H9 (cell line): ENCODE measurements at regions not wholly inside any gene's neighbourhood (a gene's known extent, or its start where the extent isn't known, plus 50 kb on each side); places are given as distances from the start of the nearest gene placed in this dataset.

Experiments used
- DNase-seq: peaks from one replicate; pipeline ENCODE4 v3.0.0-alpha.2; 2017
- H2AFZ ChIP-seq: one replicate; pipeline ENCODE4 v1.6.1; 2013; ENCODE audit warnings: mild to moderate bottlenecking, low read length, control low read depth, moderate library complexity
- H2AK5ac ChIP-seq: 2 replicates; pipeline ENCODE4 v1.6.1; 2013; ENCODE audit warnings: low read length, control low read depth, mixed read lengths; ENCODE audit not compliant: insufficient read length
- H2BK120ac ChIP-seq: one replicate; pipeline ENCODE4 v1.6.1; 2013; ENCODE audit warnings: low read depth, mild to moderate bottlenecking, low read length, control low read depth, inconsistent platforms; ENCODE audit not compliant: poor library complexity, severe bottlenecking
- H2BK12ac ChIP-seq: 2 replicates; pipeline ENCODE4 v1.6.1; 2013; ENCODE audit warnings: low read length, control low read depth, mixed read lengths, low read depth; ENCODE audit not compliant: insufficient read length
- H2BK15ac ChIP-seq: 2 replicates; pipeline ENCODE4 v1.6.1; 2013; ENCODE audit warnings: low read depth, low read length, control low read depth
- H2BK20ac ChIP-seq: one replicate; pipeline ENCODE4 v1.6.1; 2013; ENCODE audit warnings: low read depth, mild to moderate bottlenecking, low read length, control low read depth, inconsistent platforms; ENCODE audit not compliant: poor library complexity, severe bottlenecking
- H2BK5ac ChIP-seq: 2 replicates; pipeline ENCODE4 v1.6.1; 2013; ENCODE audit warnings: low read length, control low read depth, mixed read lengths; ENCODE audit not compliant: insufficient read length
- H3K14ac ChIP-seq: 2 replicates; pipeline ENCODE4 v1.6.1; 2013; ENCODE audit warnings: low read length, control low read depth; ENCODE audit not compliant: insufficient read depth
- H3K18ac ChIP-seq: 2 replicates; pipeline ENCODE4 v1.6.1; 2013; ENCODE audit warnings: low read depth, mild to moderate bottlenecking, mixed read lengths, low read length, control low read depth; ENCODE audit not compliant: insufficient read length
- H3K23ac ChIP-seq: 2 replicates; pipeline ENCODE4 v1.6.1; 2013; ENCODE audit warnings: low read length, control low read depth, mixed read lengths, low read depth; ENCODE audit not compliant: insufficient read length
- H3K23me2 ChIP-seq: 2 replicates; pipeline ENCODE4 v1.6.1; 2013; ENCODE audit warnings: low read depth, mild to moderate bottlenecking, mixed read lengths, low read length, control low read depth; ENCODE audit not compliant: insufficient read length, poor library complexity, severe bottlenecking
- H3K27ac ChIP-seq: 2 replicates; pipeline ENCODE4 v1.5.1; 2013; ENCODE audit warnings: low read length, control low read depth, mixed read lengths, low read depth; ENCODE audit not compliant: insufficient read length
- H3K27me3 ChIP-seq: 2 replicates; pipeline ENCODE4 v1.6.1; 2013; ENCODE audit warnings: low read length, control low read depth, inconsistent platforms; ENCODE audit not compliant: insufficient read depth
- H3K4ac ChIP-seq: 2 replicates; pipeline ENCODE4 v1.6.1; 2013; ENCODE audit warnings: low read depth, mild to moderate bottlenecking, control low read depth, inconsistent platforms, low read length, moderate library complexity
- H3K4me1 ChIP-seq: 2 replicates; pipeline ENCODE4 v1.6.1; 2013; ENCODE audit warnings: low read length, control low read depth, inconsistent platforms; ENCODE audit not compliant: insufficient read depth
- H3K4me2 ChIP-seq: 2 replicates; pipeline ENCODE4 v1.6.1; 2013; ENCODE audit warnings: low read length, control low read depth, mixed read lengths; ENCODE audit not compliant: insufficient read length, insufficient read depth
- H3K56ac ChIP-seq: 2 replicates; pipeline ENCODE4 v1.6.1; 2013; ENCODE audit warnings: low read depth, mild to moderate bottlenecking, mixed read lengths, low read length, control low read depth; ENCODE audit not compliant: insufficient read length
- H3K79me1 ChIP-seq: 2 replicates; pipeline ENCODE4 v1.6.1; 2013; ENCODE audit warnings: low read depth, mild to moderate bottlenecking, moderate library complexity, low read length, control low read depth, inconsistent platforms; ENCODE audit not compliant: insufficient read depth, poor library complexity, severe bottlenecking
- H3K79me2 ChIP-seq: 2 replicates; pipeline ENCODE4 v1.6.1; 2013; ENCODE audit warnings: low read length, control low read depth, inconsistent platforms; ENCODE audit not compliant: insufficient read depth
- H3K9ac ChIP-seq: 2 replicates; pipeline ENCODE4 v1.6.1; 2013; ENCODE audit warnings: low read length, control low read depth, mixed read lengths; ENCODE audit not compliant: insufficient read length; ENCODE audit errors: extremely low read depth
- H3K9me3 ChIP-seq: one replicate; pipeline ENCODE4 v1.6.1; 2013; ENCODE audit warnings: low read depth, low read length, inconsistent platforms; ENCODE audit not compliant: control insufficient read depth
- H3T11ph ChIP-seq: one replicate; pipeline ENCODE4 v1.6.1; 2013; ENCODE audit warnings: mild to moderate bottlenecking, low read length, control low read depth, inconsistent platforms
- H4K20me1 ChIP-seq: one replicate; pipeline ENCODE4 v1.6.1; 2013; ENCODE audit not compliant: control insufficient read depth, insufficient read length, insufficient read depth
- H4K5ac ChIP-seq: 2 replicates; pipeline ENCODE4 v1.6.1; 2013; ENCODE audit warnings: low read depth, mild to moderate bottlenecking, mixed read lengths, low read length, control low read depth; ENCODE audit not compliant: insufficient read length
- H4K8ac ChIP-seq: replicated peaks from 2 replicates; pipeline ENCODE4 v1.6.1; 2013; ENCODE audit warnings: low read length, control low read depth, mixed read lengths, low read depth; ENCODE audit not compliant: insufficient read length
- H4K91ac ChIP-seq: 2 replicates; pipeline ENCODE4 v1.6.1; 2013; ENCODE audit warnings: low read depth, mild to moderate bottlenecking, moderate library complexity, mixed read lengths, low read length, control low read depth; ENCODE audit not compliant: insufficient read length
- H3K27ac Mint-ChIP-seq, 3 experiments: 2 replicates in 2 of 3; 3 replicates in 1 of 3; pipeline ENCODE4 v1.8.0; 2020 to 2021; ENCODE audit warnings: mixed read lengths in 3 of 3, mild to moderate bottlenecking in 1 of 3, moderate library complexity in 1 of 3
- H3K27me3 Mint-ChIP-seq: 2 replicates; pipeline ENCODE4 v1.8.0; 2021; ENCODE audit warnings: low read depth, mild to moderate bottlenecking, moderate library complexity, mixed read lengths
- H3K36me3 Mint-ChIP-seq, 3 experiments: 2 replicates in 2 of 3; 3 replicates in 1 of 3; pipeline ENCODE4 v1.8.0; 2020 to 2021; ENCODE audit warnings: low read depth in 3 of 3, mixed read lengths in 3 of 3; ENCODE audit not compliant: insufficient read depth in 1 of 3
- H3K4me1 Mint-ChIP-seq, 2 experiments: 2 replicates each; pipeline ENCODE4 v1.8.0; 2020; ENCODE audit warnings: mixed read lengths in 2 of 2
- H3K4me3 Mint-ChIP-seq, 2 experiments: 2 replicates in 1 of 2; 3 replicates in 1 of 2; pipeline ENCODE4 v1.8.0; 2020 to 2021; ENCODE audit warnings: mild to moderate bottlenecking in 2 of 2, mixed read lengths in 2 of 2, moderate library complexity in 1 of 2
- H3K9me3 Mint-ChIP-seq, 2 experiments: 2 replicates in 1 of 2; 3 replicates in 1 of 2; pipeline ENCODE4 v1.8.0; 2020; ENCODE audit warnings: mild to moderate bottlenecking in 2 of 2, mixed read lengths in 2 of 2, moderate library complexity in 1 of 2
- whole genome bisulfite sequencing: extraction: QIAGEN DNeasy Blood & Tissue Kit; methylation state at CpG from one replicate; pipeline ENCODE4 v1.1.7; 2013; ENCODE audit warnings: missing lambda C conversion rate, low lambda C conversion rate, mixed read lengths; ENCODE audit not compliant: insufficient read length; ENCODE audit errors: extremely low coverage; 5-methylcytosine and 5-hydroxymethylcytosine counted together
- TF ChIP-seq, protein P1 (sequence below): fragments of 200-600 bp; sonication (generic); conservative IDR thresholded peaks from 3 replicates; pipeline ENCODE4 v1.8.0; 2021; ENCODE audit warnings: antibody characterized with exemption, mild to moderate bottlenecking

DNA sequence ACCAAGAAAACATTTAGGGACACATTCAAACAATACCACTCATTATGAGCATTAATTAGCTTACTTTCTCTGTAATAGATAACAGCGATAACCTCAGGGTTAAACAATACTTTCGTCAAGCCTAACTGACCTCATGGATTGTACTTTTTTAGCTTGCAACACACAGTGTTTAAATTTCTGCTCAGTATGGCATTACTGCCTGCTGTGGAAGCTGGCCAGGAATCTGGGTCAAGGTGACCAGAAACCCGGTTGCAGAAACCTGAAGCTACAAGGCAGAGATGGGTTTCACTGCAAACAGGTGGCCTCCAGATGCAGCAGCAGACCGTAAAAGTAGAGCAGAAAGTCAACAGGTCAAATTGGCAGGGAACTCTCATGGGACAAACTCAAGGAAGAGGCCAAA is 123.8 kb upstream of the FHL2 start:
- Histone ChIP-seq H3K27me3 (no peaks in the 10 kb centered on the region; the same call in 1 of the 2 replicates), H4K20me1 (no peaks in the 10 kb centered on the region), H4K8ac (no peak overlapping the region), H3K14ac (no peak overlapping the region), H3K27ac (no peak overlapping the region), H4K5ac (no peak overlapping the region), H2AK5ac (no peak overlapping the region), H4K91ac (no peak overlapping the region), H2BK20ac (no peak overlapping the region), H3K9ac (no peak overlapping the region), H3K18ac (no peak overlapping the region), H3K23me2 (no peaks in the 10 kb centered on the region), H3K9me3 (no peaks in the 10 kb centered on the region), H2BK12ac (no peak overlapping the region), H3K4ac (no peak overlapping the region), H3K4me2 (no peak overlapping the region), H2BK120ac (no peak overlapping the region), H2BK15ac (no peak overlapping the region), H3T11ph (no peak overlapping the region), H2AFZ (no peak overlapping the region), H3K79me1 (no peaks in the 10 kb centered on the region), H2BK5ac (no peak overlapping the region), H3K79me2 (no peaks in the 10 kb centered on the region), H3K4me1 (no peaks in the 10 kb centered on the region), H3K56ac (no peak overlapping the region), H3K23ac (no peak overlapping the region)
- H3K27me3 Mint-ChIP-seq: peaks cover 2% of the 10 kb centered on the region; the same call in 1 of the 2 replicates
- no peaks in the 10 kb centered on the region for H3K4me1 Mint-ChIP-seq
- no peak overlapping the region; a peak in 1 of 7 replicates for H3K27ac Mint-ChIP-seq
- no peaks in the 10 kb centered on the region; a peak in 1 of 5 replicates for H3K9me3 Mint-ChIP-seq
- H3K4me3 Mint-ChIP-seq: no peak overlapping the region
- TF ChIP-seq, protein P1, sequence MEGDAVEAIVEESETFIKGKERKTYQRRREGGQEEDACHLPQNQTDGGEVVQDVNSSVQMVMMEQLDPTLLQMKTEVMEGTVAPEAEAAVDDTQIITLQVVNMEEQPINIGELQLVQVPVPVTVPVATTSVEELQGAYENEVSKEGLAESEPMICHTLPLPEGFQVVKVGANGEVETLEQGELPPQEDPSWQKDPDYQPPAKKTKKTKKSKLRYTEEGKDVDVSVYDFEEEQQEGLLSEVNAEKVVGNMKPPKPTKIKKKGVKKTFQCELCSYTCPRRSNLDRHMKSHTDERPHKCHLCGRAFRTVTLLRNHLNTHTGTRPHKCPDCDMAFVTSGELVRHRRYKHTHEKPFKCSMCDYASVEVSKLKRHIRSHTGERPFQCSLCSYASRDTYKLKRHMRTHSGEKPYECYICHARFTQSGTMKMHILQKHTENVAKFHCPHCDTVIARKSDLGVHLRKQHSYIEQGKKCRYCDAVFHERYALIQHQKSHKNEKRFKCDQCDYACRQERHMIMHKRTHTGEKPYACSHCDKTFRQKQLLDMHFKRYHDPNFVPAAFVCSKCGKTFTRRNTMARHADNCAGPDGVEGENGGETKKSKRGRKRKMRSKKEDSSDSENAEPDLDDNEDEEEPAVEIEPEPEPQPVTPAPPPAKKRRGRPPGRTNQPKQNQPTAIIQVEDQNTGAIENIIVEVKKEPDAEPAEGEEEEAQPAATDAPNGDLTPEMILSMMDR: no peak
- no CpG with 5 or more reads among the region's 4 CpGs for WGBS
- H3K36me3 Mint-ChIP-seq: no peaks in the 10 kb centered on the region
- no peak for DNase-seq
